ENCODE measurements at regions not wholly inside any gene's neighbourhood (a gene's known extent, or its start where the extent isn't known, plus 50 kb on each side); places are given as distances from the start of the nearest gene placed in this dataset.
A peak's percentile ranks its signal among the peaks of the same experiment; 100 is the strongest.

DNA sequence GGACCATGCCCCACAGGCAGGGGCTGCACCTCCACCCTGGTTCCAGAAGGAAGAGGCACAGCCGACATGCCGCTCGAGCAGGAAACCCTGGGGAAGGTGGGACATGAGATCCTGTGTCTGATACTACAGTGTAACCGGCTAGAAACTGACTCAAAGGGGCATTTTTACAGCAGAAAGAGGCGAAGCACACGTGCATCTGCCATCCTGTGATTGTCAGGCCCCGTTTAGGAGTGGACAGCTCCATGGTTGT is 62.7 kb downstream of the SIK1 start:
- Histone ChIP-seq H3K36me3 (ENCODE audit: control insufficient read depth, insufficient read depth, low read length) (no peaks in the 10 kb centered on the region), H3K4me1 (ENCODE audit: control insufficient read depth, insufficient read depth, low read length) (peaks cover 8% of the 10 kb centered on the region), H3K9ac (ENCODE audit: low read length) (no peak overlapping the region), H3K9me3 (ENCODE audit: control insufficient read depth, low read length) (no peaks in the 10 kb centered on the region), H3K27me3 (ENCODE audit: control insufficient read depth, insufficient read depth, low read length) (peaks cover 5% of the 10 kb centered on the region), H3K4me3 (ENCODE audit: low read length) (no peak overlapping the region)

DNA sequence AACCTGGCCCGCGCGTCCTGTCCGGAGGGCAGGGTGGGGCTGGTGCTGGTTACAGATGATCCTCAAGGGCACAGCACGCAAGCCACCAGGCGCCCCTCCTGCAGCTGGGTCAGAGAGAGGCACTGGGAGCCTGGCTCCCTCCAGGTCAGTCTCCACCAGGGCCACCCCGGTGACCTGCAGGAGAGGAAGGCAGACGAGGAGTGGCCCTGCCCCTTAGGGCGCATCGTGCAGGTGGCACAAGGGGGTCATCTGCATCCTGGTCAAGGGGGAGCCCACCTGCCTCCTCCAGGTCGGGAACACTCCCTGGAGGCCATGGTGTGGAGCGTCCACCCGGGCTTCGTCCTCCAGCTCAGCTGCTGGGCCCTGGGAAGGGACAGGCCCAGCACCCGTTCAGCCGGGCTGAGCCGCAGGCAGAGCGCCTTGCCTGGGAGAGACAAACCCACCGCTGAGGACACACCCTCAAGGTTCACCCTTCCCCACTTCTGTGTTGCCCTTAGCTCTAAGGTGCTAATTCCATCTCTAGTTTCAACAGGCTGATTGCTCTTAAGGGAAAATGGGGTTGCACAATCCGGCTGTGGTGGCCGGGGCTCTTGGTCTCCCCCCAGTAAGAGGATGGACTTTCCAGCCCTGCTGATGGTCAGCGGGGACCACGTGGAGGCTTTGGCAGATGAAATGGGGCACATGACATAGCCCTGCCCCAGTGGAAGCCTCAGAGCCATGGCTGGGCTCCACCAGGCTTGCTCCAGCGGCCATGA is 63.2 kb downstream of the SIK1 start:
- peaks cover 8% of the 10 kb centered on the region for H3K4me1 ChIP-seq (ENCODE audit: control insufficient read depth, insufficient read depth, low read length)
- H3K9me3 ChIP-seq (ENCODE audit: control insufficient read depth, low read length) = no peaks in the 10 kb centered on the region
- H3K4me3 ChIP-seq (ENCODE audit: low read length) = no peak overlapping the region
- H3K9ac ChIP-seq (ENCODE audit: low read length) = no peak overlapping the region
- H3K36me3 ChIP-seq (ENCODE audit: control insufficient read depth, insufficient read depth, low read length) = no peaks in the 10 kb centered on the region
- peaks cover 5% of the 10 kb centered on the region for H3K27me3 ChIP-seq (ENCODE audit: control insufficient read depth, insufficient read depth, low read length)

DNA sequence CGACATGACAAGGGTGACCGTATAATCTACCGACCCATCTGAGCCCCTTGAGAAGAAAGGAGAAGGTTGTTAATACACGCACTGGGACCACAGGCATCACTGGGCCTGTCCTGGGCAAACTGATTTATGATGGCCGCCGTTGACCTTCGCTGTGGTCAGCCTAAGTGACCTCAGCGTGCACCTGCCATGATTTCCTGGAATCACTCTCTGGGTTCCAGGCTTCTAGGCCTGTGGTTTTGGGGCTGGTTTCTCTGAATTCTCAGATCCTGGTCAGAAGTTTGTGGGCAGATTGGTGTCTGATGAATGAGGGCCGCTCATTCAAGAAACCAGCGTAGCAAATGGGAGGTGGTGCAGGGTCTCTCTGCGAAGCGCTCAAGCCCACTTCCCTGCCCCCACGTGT is 64.0 kb downstream of the SIK1 start:
- Histone ChIP-seq H3K9ac (ENCODE audit: low read length) (no peak overlapping the region), H3K4me1 (ENCODE audit: control insufficient read depth, insufficient read depth, low read length) (peaks cover 8% of the 10 kb centered on the region)

DNA sequence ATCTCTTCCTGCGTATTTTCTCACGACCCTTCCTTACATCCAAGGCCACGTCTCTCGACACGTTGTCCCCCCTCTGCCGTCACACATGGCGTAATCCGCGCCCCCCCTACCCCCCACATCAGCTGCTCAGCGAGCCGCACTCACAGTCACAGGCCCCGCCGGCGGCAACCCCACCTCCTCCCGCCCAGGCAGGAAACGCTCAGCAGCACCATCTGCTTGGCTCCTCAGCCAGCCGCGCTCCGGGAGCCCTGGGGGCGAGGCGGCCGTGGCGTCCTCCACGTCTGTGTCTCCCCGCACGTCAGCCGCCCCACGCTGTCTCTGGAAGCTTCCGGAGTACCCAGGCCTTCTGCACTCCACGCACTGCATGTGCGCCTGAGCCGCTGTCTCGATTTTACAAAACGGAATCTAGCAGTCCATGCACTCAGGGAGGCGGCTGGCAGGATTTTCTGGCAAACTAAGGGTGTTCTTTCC is 64.6 kb downstream of the SIK1 start:
- no peaks in the 10 kb centered on the region for H3K36me3 ChIP-seq (ENCODE audit: control insufficient read depth, insufficient read depth, low read length)
- peaks cover 8% of the 10 kb centered on the region for H3K4me1 ChIP-seq (ENCODE audit: control insufficient read depth, insufficient read depth, low read length)
- H3K4me3 ChIP-seq (ENCODE audit: low read length) = no peak overlapping the region
- no peak overlapping the region for H3K9ac ChIP-seq (ENCODE audit: low read length)
- peaks cover 5% of the 10 kb centered on the region for H3K27me3 ChIP-seq (ENCODE audit: control insufficient read depth, insufficient read depth, low read length)
- H3K9me3 ChIP-seq (ENCODE audit: control insufficient read depth, low read length) = no peaks in the 10 kb centered on the region

More for the DNA sequence above, 64.0 kb downstream of the SIK1 start:
- Histone ChIP-seq H3K9me3 (ENCODE audit: control insufficient read depth, low read length) (no peaks in the 10 kb centered on the region), H3K4me3 (ENCODE audit: low read length) (no peak overlapping the region), H3K27me3 (ENCODE audit: control insufficient read depth, insufficient read depth, low read length) (peaks cover 5% of the 10 kb centered on the region), H3K36me3 (ENCODE audit: control insufficient read depth, insufficient read depth, low read length) (no peaks in the 10 kb centered on the region)

DNA sequence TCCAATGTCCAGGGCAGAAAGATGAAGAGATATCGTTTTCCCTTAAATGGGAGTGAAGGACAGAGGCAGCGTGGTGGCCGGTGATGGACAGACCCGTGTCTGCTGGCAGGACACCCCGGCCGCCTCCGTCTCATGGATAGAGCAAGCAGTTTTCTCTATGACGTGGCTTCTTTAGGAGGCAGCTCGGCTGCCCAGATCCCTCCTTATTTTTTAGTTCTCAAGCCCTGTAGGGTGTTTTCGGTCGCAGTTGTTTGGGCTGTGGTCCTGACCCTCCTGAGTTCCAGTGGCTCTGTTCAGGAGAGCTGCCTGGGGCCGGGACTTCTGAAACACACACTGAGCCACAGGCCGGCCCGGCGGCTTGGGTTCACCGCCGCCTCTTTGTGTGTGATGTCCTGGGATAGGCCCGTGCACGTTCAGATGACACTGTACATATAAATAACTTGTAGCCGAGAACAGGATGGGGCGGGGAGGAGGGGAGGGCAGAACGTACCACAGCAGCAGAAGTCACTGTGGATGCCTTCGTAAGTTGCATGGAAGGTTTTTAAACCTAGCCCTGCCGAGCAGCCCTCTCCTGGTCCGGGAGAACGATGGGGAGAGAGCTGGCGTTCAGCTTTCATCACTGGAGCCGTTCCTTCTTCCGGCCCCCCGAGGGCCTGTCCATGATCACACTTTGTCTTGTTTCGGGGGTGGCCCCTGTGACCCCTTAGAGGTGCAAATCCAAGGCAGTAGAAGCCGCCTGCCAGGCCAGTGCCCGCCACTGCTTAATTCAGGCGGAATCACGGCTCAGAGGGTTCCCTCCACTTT is 65.2 kb downstream of the SIK1 start:
- H3K36me3 ChIP-seq (ENCODE audit: control insufficient read depth, insufficient read depth, low read length) = no peaks in the 10 kb centered on the region
- H3K27me3 ChIP-seq (ENCODE audit: control insufficient read depth, insufficient read depth, low read length) = peaks cover 5% of the 10 kb centered on the region
- peak overlapping the region; percentile 34 for H3K9ac ChIP-seq (ENCODE audit: low read length)
- no peak overlapping the region for H3K4me3 ChIP-seq (ENCODE audit: low read length)
- H3K9me3 ChIP-seq (ENCODE audit: control insufficient read depth, low read length) = no peaks in the 10 kb centered on the region
- H3K4me1 ChIP-seq (ENCODE audit: control insufficient read depth, insufficient read depth, low read length) = peaks cover 8% of the 10 kb centered on the region

DNA sequence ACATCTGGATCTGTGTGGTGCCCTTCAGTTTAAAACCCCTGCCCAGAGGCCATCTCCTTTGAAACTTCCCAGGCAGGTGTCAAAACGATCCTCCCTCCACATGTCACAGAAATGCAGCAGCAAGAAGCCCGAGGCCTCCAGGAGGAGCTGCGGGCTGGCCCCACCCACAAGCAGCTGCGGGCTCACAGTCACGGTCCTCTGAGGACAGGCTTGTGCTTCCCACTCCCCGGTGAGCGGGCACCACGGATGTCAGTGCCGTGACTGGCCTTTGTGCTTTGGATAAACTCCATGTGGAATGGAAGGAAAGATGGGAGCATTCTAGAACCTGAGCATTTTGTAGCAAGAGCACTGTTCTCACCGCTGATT is 65.8 kb downstream of the SIK1 start:
- no peak overlapping the region for H3K4me3 ChIP-seq (ENCODE audit: low read length)
- peak overlapping the region; percentile 34 for H3K9ac ChIP-seq (ENCODE audit: low read length)
- H3K36me3 ChIP-seq (ENCODE audit: control insufficient read depth, insufficient read depth, low read length) = no peaks in the 10 kb centered on the region
- peaks cover 5% of the 10 kb centered on the region for H3K27me3 ChIP-seq (ENCODE audit: control insufficient read depth, insufficient read depth, low read length)
- H3K9me3 ChIP-seq (ENCODE audit: control insufficient read depth, low read length) = no peaks in the 10 kb centered on the region
- peaks cover 8% of the 10 kb centered on the region for H3K4me1 ChIP-seq (ENCODE audit: control insufficient read depth, insufficient read depth, low read length)

DNA sequence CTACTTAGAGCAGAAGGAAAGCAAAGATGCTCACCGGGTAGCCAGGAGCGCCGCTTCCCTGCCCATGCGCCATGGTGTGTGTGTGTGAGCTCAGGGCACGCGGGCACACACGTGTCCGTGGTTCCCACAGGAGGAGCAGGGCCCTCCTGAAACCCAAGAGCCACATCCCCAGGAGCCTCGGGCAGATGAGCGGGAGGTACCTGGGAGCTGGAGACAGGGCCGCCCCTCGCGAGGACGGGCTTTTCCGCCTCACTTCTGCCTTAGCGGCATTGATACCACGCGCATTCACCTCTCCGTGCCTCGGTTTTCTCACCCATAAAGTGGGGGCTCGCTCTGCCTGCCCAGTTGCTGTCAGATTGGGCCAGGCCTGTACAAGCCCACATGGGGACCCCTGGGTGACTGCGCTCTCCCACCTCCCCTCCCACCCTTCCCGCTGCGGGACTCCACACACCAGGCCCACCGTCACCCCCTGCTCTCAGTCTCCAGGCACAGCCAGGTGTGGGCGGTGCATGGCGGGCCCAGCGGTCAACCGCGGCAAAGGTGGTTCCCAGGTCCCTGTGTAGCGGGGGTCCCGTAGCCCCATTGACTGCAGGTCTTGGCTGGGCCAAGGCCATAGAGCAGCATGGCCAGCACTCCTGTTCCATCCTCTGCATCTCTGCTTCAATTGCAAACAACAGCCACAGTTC is 66.3 kb downstream of the SIK1 start:
- H3K9ac ChIP-seq (ENCODE audit: low read length) = peak overlapping the region; percentile 34
- H3K36me3 ChIP-seq (ENCODE audit: control insufficient read depth, insufficient read depth, low read length) = no peaks in the 10 kb centered on the region
- peaks cover 5% of the 10 kb centered on the region for H3K27me3 ChIP-seq (ENCODE audit: control insufficient read depth, insufficient read depth, low read length)
- H3K9me3 ChIP-seq (ENCODE audit: control insufficient read depth, low read length) = no peaks in the 10 kb centered on the region
- no peak overlapping the region for H3K4me3 ChIP-seq (ENCODE audit: low read length)
- peaks cover 8% of the 10 kb centered on the region for H3K4me1 ChIP-seq (ENCODE audit: control insufficient read depth, insufficient read depth, low read length)

DNA sequence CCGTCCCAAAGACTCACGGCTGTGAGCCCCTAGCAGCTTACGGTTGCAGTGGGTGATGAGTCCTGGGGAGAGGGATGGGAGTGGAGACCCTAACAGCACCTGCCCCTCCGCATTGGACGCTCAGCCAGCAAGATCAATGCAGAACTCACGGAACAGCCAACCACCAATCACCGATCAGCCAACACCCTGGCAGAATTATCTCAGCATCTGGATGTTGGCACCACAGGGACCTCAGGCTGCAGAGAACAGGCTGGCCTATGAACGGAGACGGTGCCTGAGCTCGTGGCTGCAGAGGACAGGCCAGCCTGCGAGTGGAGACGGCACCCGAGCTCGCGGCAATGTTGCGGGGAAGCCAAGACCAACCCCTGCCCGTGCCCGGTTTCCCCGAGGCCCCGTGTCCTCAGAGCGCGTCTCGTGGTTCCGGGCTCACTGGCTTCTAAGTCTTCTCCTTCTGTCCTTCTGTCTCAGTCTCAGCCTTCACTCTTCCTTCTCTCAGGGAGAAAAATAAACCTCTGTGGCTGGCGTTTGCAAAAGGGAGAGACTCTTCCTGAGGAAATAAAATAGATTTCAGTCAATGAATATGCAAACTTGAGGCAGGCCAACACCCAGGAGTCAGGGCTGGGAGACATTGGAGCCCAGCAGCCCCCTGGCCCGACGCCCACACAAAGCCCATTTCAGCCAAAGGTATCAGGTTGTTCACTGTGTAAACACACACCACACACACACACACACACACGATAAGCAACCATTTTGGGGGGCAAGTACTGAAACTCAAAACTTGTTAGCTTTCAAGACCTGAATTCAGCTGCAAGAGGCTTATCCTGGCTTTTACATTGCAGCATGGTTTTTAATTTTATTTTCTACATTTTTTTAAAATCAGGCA is 67.8 kb downstream of the SIK1 start:
- Histone ChIP-seq H3K4me3 (ENCODE audit: low read length) (no peak overlapping the region), H3K9ac (ENCODE audit: low read length) (no peak overlapping the region), H3K9me3 (ENCODE audit: control insufficient read depth, low read length) (no peaks in the 10 kb centered on the region), H3K27me3 (ENCODE audit: control insufficient read depth, insufficient read depth, low read length) (no peaks in the 10 kb centered on the region), H3K36me3 (ENCODE audit: control insufficient read depth, insufficient read depth, low read length) (no peaks in the 10 kb centered on the region), H3K4me1 (ENCODE audit: control insufficient read depth, insufficient read depth, low read length) (peaks cover 8% of the 10 kb centered on the region)

DNA sequence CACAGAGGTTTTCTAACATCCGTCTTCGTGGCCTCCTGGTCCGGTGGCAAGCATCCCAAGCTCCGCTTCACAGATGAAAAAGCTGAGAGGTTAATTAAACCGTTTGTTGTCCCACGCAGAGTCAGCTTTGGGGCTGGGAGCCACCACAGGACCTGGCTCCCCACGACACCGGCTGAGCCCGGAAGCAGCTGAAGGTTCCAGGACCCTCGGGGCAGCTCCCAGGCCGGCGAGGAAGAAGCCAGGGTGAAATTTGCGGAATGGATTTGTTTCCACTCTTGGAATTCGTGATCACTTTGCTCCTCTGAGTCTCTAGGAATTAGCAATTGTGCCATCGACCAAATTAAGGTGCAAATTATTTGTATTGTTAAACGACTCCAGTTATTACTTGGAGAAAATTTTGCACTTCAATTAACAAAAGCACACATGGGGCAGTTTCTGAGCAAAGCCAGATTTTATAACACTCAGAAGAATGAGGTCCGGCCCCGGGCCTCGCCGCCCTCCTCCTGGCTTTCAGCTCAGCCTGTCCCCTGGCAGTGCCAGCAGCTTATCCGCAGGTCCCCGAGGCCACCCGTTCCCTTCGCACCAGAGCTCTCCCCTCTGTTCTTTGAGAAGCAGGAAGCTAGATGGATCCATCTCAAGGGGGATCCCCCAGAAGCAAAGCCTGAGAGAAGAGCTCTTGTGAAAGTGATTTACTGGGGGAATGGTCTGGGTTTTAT is 69.1 kb downstream of the SIK1 start:
- Histone ChIP-seq H3K4me1 (ENCODE audit: control insufficient read depth, insufficient read depth, low read length) (peaks cover 8% of the 10 kb centered on the region), H3K27me3 (ENCODE audit: control insufficient read depth, insufficient read depth, low read length) (no peaks in the 10 kb centered on the region), H3K36me3 (ENCODE audit: control insufficient read depth, insufficient read depth, low read length) (no peaks in the 10 kb centered on the region), H3K4me3 (ENCODE audit: low read length) (no peak overlapping the region), H3K9me3 (ENCODE audit: control insufficient read depth, low read length) (no peaks in the 10 kb centered on the region), H3K9ac (ENCODE audit: low read length) (no peak overlapping the region)

DNA sequence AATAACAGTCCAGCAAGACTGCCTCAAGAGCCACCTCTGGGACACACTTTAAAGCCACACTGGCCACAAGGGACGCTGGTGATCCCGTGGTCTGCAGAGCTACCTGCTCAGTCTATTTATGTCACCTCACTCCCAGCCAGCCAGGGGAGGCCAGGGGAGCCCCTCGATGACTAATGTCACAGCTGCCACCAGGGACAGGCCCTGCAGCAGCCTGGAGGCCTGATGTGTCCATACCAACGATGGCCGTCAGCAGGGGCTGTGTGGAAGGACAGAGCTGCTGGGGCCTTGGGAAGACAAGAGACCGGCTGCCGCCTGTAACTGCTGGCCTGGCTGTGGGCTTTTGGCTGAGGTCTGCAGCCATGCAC is 71.0 kb downstream of the SIK1 start:
- Histone ChIP-seq H3K4me1 (ENCODE audit: control insufficient read depth, insufficient read depth, low read length) (peaks cover 6% of the 10 kb centered on the region), H3K4me3 (ENCODE audit: low read length) (no peak overlapping the region), H3K9ac (ENCODE audit: low read length) (no peak overlapping the region), H3K36me3 (ENCODE audit: control insufficient read depth, insufficient read depth, low read length) (no peaks in the 10 kb centered on the region), H3K27me3 (ENCODE audit: control insufficient read depth, insufficient read depth, low read length) (no peaks in the 10 kb centered on the region), H3K9me3 (ENCODE audit: control insufficient read depth, low read length) (no peaks in the 10 kb centered on the region)

DNA sequence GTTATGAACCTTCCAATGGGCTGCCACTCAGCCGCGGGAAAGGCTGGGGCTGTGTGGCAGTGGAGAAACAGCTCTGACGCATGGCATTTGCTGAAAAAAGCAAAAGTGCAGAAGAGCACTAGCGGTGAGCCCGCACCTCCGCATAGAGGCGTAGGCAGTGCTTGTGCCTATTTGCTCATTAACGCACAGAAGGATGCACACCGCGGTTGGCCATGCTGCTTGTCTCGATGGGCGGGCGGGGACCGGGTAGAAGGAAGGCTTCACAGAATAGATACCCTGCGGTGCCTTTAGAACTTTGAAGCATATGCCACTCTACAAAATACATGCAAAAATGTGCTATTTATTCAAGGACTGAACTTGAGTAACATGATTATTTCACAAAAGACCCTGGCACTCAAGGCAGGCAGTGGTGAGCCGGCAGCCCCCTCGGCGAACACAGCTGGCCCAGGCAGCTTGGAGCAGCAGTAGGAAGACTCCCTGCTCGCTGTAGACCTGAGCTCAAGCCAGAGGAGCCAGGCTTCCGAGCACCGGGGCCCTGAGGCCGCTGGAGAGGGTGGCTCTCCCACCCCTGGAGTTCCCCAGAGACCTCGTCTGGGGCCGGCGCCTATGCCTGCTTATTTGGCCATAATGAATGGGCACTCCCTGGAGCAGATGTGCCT is 71.5 kb downstream of the SIK1 start:
- Histone ChIP-seq H3K27me3 (ENCODE audit: control insufficient read depth, insufficient read depth, low read length) (no peaks in the 10 kb centered on the region), H3K4me3 (ENCODE audit: low read length) (no peak overlapping the region), H3K9me3 (ENCODE audit: control insufficient read depth, low read length) (no peaks in the 10 kb centered on the region), H3K9ac (ENCODE audit: low read length) (no peak overlapping the region), H3K36me3 (ENCODE audit: control insufficient read depth, insufficient read depth, low read length) (no peaks in the 10 kb centered on the region), H3K4me1 (ENCODE audit: control insufficient read depth, insufficient read depth, low read length) (peaks cover 5% of the 10 kb centered on the region)

All from mucosa of stomach (tissue), 1 donor.